Neural progenitor cell (in vitro differentiated cells): ENCODE measurements at regions not wholly inside any gene's neighbourhood (a gene's known extent, or its start where the extent isn't known, plus 50 kb on each side); places are given as distances from the start of the nearest gene placed in this dataset.

Source experiments
- EZH2 ChIP-seq: fragments of 200-600 bp; sonication (generic); IDR thresholded peaks from 2 replicates; pipeline ENCODE4 v1.6.1; 2017; ENCODE audit warnings: antibody characterized with exemption, mild to moderate bottlenecking, moderate library complexity
- TF ChIP-seq, protein P1 (sequence below): fragments of 200-600 bp; sonication (generic); IDR thresholded peaks from 2 replicates; pipeline ENCODE4 v1.5.1; 2017; ENCODE audit warnings: antibody characterized with exemption, mild to moderate bottlenecking

DNA sequence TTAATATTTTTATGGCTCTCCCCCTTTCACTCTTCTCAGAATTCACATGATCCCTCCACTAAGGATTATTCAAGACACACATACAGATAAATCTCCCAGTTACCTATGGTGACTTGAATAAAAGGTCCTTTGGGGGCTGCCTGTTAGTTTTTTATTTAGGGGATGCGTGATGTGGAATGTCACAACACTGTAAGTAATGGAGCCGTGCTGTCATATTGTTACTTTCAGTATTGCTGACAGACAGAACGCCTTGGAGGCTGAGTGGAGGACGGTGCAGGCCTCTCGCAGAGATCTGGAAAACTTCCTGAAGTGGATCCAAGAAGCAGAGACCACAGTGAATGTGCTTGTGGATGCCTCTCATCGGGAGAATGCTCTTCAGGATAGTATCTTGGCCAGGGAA is 291.7 kb downstream of the UTRN start:
- TF ChIP-seq, protein P1, sequence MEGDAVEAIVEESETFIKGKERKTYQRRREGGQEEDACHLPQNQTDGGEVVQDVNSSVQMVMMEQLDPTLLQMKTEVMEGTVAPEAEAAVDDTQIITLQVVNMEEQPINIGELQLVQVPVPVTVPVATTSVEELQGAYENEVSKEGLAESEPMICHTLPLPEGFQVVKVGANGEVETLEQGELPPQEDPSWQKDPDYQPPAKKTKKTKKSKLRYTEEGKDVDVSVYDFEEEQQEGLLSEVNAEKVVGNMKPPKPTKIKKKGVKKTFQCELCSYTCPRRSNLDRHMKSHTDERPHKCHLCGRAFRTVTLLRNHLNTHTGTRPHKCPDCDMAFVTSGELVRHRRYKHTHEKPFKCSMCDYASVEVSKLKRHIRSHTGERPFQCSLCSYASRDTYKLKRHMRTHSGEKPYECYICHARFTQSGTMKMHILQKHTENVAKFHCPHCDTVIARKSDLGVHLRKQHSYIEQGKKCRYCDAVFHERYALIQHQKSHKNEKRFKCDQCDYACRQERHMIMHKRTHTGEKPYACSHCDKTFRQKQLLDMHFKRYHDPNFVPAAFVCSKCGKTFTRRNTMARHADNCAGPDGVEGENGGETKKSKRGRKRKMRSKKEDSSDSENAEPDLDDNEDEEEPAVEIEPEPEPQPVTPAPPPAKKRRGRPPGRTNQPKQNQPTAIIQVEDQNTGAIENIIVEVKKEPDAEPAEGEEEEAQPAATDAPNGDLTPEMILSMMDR: no peak
- no peak for TF ChIP-seq EZH2
